ENCODE measurements at regions not wholly inside any gene's neighbourhood (a gene's known extent, or its start where the extent isn't known, plus 50 kb on each side); places are given as distances from the start of the nearest gene placed in this dataset.

DNA sequence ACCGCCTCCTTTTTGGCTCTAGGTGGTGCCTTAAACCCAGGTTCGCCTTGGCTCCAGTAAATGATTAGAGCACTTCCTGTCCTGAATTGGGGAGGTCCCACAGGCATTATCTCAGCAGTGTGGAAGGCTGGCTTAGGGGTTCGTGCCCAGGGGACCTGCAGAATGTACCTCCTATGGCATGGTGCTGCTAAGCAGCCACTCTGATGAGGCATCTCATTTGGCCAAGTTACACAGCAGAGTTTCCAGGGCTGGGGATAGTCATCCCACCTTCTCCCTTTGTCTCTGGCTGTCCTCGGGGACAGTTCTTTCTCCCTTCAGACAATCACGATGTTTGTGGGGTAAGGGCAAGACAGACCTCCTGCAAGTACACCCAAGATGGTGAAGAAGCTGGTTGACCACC is 371.2 kb downstream of the VPS13C start:
- H3K27me3 Mint-ChIP-seq: peaks cover 3% of the 10 kb centered on the region
- ChIA-PET POLR2A (no interaction called here), CTCF (no interaction called here)
- H3K9me3 Mint-ChIP-seq: no peaks in the 10 kb centered on the region
- no peak overlapping the region for H3K4me3 Mint-ChIP-seq
- no peak overlapping the region for H3K27ac Mint-ChIP-seq
- H3K4me1 Mint-ChIP-seq (ENCODE audit: low read depth): no peaks in the 10 kb centered on the region
- no peaks in the 10 kb centered on the region for H3K36me3 Mint-ChIP-seq
- intact Hi-C loops (cut with micrococcal nuclease): no loop called here
- no peak for DNase-seq

DNA sequence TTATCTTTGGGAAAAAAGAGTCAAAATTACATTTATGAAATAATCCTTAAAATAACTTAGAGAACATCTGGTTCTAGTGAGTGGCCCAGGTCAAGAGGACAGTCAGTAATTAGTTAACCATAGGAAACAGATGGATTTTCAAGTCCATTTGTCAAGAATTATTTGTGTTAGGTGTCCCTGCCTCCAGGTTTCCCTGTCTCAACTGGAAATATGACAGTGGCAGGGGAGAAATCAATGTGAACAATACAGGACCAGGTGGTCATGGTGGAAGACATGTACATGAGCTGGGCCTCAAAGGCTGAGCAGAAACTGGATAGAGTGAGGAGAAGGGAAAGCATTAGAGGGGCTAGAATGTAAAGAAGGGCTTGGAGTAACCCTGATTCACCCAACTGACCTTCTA is 372.6 kb downstream of the VPS13C start:
- CTCF ChIA-PET: no interaction called here
- Mint-ChIP-seq H3K27ac (no peak overlapping the region), H3K27me3 (peaks cover 2% of the 10 kb centered on the region), H3K36me3 (no peaks in the 10 kb centered on the region), H3K9me3 (no peaks in the 10 kb centered on the region), H3K4me3 (no peak overlapping the region), H3K4me1 (ENCODE audit: low read depth) (no peaks in the 10 kb centered on the region)
- POLR2A ChIA-PET: no interaction called here
- DNase-seq: no peak
- intact Hi-C loops (cut with micrococcal nuclease): no loop called here

DNA sequence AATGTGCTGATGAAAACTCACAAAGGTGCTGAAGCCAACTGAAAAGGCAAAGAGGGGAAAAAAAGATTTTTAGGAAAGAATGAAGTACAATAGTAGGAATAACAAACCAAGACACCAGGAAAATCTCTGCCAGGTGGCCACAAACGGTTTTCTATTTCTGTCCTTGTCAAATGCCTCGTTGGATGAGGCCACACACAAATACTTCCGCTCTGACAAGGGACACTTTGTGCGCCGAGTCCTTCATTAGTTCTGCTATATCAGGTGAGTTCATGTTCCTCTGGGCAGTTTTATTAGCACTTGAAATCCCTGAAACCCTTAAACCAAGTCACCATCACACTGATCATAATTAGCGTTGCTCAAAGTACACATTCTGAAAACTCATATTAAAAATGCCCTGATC is 373.1 kb downstream of the VPS13C start:
- Mint-ChIP-seq H3K27ac (no peak overlapping the region), H3K9me3 (no peaks in the 10 kb centered on the region), H3K36me3 (no peaks in the 10 kb centered on the region), H3K4me3 (no peak overlapping the region), H3K27me3 (peaks cover under 1% of the 10 kb centered on the region), H3K4me1 (ENCODE audit: low read depth) (no peaks in the 10 kb centered on the region)
- intact Hi-C loops (cut with micrococcal nuclease): no loop called here
- POLR2A ChIA-PET: no interaction called here
- no peak for DNase-seq
- CTCF ChIA-PET: no interaction called here

DNA sequence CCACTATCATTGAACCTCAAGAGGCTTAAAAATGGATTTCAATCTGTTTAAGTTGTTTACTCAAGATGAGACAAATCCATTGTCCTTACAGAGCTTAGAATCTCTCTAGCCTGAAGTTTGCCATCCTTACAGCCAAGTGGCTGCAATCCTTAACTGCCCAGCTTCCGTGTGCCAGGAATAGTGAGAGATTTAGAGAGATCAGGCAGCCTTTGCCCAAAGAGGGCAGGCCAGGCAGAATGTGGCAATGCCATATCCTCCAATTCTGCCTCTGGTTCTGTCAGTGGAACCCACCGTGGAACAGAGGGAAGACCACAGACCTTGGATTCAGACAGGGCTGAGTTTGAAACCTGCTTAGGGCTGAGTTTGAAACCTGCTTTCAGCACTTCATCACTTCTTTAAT is 374.3 kb downstream of the VPS13C start:
- DNase-seq: no peak
- H3K9me3 Mint-ChIP-seq: no peaks in the 10 kb centered on the region
- no peaks in the 10 kb centered on the region for H3K36me3 Mint-ChIP-seq
- no peaks in the 10 kb centered on the region for H3K4me1 Mint-ChIP-seq (ENCODE audit: low read depth)
- no peak overlapping the region for H3K4me3 Mint-ChIP-seq
- intact Hi-C loops (cut with micrococcal nuclease): no loop called here
- H3K27ac Mint-ChIP-seq: no peak overlapping the region
- ChIA-PET POLR2A (no interaction called here), CTCF (no interaction called here)
- H3K27me3 Mint-ChIP-seq: peaks cover 4% of the 10 kb centered on the region

DNA sequence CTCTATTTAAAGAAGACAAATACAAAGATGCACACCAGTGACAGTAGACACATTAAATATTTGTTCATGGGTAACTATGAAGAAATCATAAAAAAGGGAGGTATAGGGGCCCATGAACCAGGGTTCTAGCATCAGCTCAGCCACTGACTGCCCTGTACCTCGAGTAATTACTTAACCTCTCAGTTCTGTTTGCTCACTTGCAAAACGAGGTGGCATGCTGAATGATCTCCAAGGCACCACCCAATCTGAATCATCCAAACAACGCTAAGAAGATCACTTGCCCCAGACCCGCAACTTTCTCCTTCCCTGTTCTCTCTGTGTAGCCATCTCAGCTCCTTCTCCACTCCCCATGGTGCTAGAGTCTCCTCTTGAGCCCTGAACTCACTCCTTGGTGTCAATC is 374.7 kb downstream of the VPS13C start:
- H3K36me3 Mint-ChIP-seq: no peaks in the 10 kb centered on the region
- intact Hi-C loops (cut with micrococcal nuclease): no loop called here
- CTCF ChIA-PET: no interaction called here
- H3K4me1 Mint-ChIP-seq (ENCODE audit: low read depth): no peaks in the 10 kb centered on the region
- H3K27ac Mint-ChIP-seq: no peak overlapping the region
- H3K9me3 Mint-ChIP-seq: no peaks in the 10 kb centered on the region
- no peak for DNase-seq
- no peak overlapping the region for H3K4me3 Mint-ChIP-seq
- POLR2A ChIA-PET: no interaction called here
- H3K27me3 Mint-ChIP-seq: peaks cover 4% of the 10 kb centered on the region

DNA sequence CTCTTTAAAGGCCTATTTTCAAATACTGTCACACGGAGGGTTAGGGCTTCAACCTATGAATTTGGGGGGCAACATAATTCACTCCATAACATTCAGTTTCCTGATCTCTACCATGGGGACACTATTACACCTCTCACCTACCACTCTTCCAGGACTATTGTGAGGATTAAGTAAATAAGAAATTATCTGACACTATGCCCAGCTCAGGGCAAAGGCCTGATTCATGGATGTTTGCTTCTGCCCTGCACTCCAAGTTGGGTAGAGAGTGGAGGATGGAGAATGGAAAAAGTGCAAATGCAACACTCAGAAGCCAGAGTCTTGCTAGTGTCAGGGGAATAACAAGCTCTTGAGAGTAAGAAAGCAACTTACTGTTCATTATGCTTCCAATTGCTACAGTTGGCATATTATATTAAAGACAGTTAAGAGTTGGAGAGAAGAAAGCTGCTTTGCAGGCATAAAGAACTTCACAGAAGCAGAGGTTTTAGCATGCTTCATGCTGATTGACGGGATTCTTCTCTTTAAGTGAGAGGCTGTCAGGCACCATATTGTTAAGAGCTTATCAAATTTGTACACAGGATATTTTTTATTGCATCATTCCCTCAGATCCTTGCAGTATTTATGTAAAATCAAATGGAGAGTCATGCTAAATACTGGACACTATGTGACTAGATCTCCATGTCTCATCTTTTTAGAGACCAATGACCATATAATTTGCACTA is 375.3 kb downstream of the VPS13C start:
- no peak for DNase-seq
- ChIA-PET CTCF (no interaction called here), POLR2A (no interaction called here)
- no peak overlapping the region for H3K4me3 Mint-ChIP-seq
- H3K27me3 Mint-ChIP-seq: peaks cover 9% of the 10 kb centered on the region
- no peaks in the 10 kb centered on the region for H3K4me1 Mint-ChIP-seq (ENCODE audit: low read depth)
- intact Hi-C loops (cut with micrococcal nuclease): no loop called here
- H3K36me3 Mint-ChIP-seq: no peaks in the 10 kb centered on the region
- no peaks in the 10 kb centered on the region for H3K9me3 Mint-ChIP-seq
- no peak overlapping the region for H3K27ac Mint-ChIP-seq

DNA sequence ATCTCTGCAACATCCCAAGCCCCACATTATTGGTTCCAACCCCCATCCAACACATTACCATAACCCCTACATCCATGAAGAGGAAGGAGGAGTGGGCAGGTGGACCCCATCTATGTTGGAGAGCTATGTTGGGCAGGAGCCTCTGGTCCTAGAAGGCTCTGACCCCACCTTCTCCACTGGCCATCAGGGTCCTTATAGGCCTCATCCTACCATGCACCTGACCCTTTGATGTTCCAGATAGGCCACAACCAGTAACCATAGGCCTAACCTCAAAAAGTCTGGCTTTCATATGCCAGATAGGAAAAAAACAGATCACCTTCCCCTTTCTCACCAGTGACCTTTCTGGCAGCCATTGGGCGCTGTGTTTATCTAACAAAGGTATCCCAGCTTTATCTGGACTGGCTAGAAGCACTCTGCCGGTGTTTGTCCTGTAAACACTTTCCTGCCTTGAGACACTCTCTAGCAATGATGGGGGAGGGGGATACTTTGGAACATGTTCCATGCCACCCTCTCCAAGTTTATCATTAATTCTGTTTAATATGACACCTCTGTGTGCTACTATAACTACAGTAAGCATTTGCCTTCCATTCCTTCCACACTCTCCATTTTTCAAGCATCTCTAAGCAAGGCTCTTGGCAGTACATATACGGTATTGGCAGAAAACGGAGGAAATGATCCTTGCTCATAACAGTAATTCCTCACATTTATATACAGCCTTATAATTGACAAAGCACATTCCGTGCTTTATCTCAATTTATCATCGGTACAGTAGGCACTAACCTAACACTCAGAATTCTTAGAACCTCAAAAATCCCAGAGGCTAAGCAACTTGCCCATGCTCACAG is 377.1 kb downstream of the VPS13C start:
- Mint-ChIP-seq H3K9me3 (peaks cover 2% of the 10 kb centered on the region), H3K27ac (no peak overlapping the region), H3K4me1 (ENCODE audit: low read depth) (no peaks in the 10 kb centered on the region), H3K36me3 (no peaks in the 10 kb centered on the region), H3K27me3 (peaks cover 15% of the 10 kb centered on the region), H3K4me3 (no peak overlapping the region)
- ChIA-PET POLR2A (no interaction called here), CTCF (no interaction called here)
- intact Hi-C loops (cut with micrococcal nuclease): no loop called here
- no peak for DNase-seq

DNA sequence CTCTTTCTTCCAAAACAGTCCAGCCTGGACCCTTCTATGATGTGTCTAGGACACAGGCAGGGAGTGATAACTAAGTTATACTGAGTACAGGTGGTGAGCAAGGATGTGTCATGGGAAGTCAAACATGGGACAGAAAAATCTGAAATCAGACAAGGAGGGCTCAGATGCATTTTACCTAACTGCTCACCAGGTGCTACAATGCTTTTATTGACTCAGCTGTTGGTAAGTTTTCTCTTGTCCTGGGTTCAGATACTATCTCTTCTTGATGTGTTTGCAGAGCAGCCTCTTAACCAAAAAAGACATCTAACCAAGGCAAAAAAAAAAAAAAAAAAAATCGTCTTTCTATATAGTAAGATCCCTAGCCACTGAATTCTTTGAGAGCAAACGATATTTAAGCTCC is 378.6 kb downstream of the VPS13C start:
- POLR2A ChIA-PET: no interaction called here

DNA sequence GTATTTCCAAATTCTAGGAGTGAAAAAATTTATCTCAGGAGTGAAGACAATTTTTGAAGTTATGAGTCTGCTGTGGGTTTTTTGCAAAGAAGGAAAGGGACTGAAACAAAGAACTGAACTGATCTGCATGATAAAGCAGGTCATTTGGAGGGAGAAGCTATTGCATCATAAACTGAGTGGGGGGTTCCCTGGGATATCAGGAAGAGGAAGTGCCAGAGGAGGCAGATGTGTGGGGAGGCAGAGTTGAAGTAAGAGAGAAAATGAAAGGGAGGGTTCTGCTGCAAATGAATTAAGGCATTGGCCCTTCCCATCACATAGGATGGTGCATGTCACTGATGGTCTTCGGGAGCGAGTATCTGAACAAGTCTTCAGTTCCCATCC is 379.2 kb downstream of the VPS13C start:
- Mint-ChIP-seq H3K27ac (no peak overlapping the region), H3K27me3 (peaks cover 19% of the 10 kb centered on the region), H3K4me1 (ENCODE audit: low read depth) (no peaks in the 10 kb centered on the region), H3K4me3 (no peak overlapping the region), H3K36me3 (no peaks in the 10 kb centered on the region), H3K9me3 (peaks cover 6% of the 10 kb centered on the region)
- ChIA-PET CTCF (no interaction called here), POLR2A (no interaction called here)
- intact Hi-C loops (cut with micrococcal nuclease): no loop called here
- DNase-seq: no peak

More for the DNA sequence above, 378.6 kb downstream of the VPS13C start:
- H3K27me3 Mint-ChIP-seq: peaks cover 19% of the 10 kb centered on the region
- H3K4me1 Mint-ChIP-seq (ENCODE audit: low read depth): no peaks in the 10 kb centered on the region
- H3K9me3 Mint-ChIP-seq: peaks cover 6% of the 10 kb centered on the region
- intact Hi-C loops (cut with micrococcal nuclease): no loop called here
- no peak for DNase-seq
- H3K4me3 Mint-ChIP-seq: no peak overlapping the region
- no peaks in the 10 kb centered on the region for H3K36me3 Mint-ChIP-seq
- no peak overlapping the region for H3K27ac Mint-ChIP-seq
- CTCF ChIA-PET: no interaction called here

DNA sequence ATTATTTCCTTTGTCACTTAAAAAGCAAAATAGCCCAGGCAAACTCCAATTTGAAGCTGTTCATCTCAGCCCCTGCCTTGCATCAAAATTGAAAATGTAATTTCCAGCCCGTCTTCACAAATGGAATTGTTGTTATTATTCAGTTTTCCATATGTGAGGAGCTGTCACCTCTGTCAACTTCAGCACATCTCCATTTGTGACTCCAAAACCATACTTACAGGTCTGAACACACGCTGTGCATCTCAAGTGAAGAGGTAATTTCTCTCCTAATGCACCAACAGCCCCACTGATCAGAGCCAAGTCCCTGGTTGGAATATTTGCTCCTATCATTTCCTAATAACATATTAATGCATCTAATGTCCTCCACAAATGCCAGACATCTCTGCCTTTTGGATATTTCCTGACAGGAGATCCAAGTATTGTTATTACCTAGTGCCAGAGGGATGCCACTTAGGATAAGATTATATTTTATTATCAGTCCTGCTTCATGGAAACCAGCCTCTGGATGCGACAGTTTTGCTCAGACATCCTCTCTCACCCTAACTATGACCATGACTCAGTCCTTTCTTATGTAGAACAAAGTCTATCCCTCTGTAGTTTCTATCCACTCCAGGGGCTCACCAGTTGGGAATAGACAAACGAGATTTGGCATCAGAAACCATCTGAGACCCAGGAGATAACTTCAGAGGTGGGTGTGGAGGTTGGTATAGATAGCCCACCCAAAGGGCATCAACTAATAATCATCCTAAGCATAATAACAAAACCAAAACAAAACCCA is 379.8 kb downstream of the VPS13C start:
- Mint-ChIP-seq H3K4me1 (ENCODE audit: low read depth) (no peaks in the 10 kb centered on the region), H3K27me3 (peaks cover 19% of the 10 kb centered on the region), H3K9me3 (peaks cover 6% of the 10 kb centered on the region), H3K36me3 (no peaks in the 10 kb centered on the region), H3K27ac (no peak overlapping the region), H3K4me3 (no peak overlapping the region)
- DNase-seq: no peak
- ChIA-PET POLR2A (no interaction called here), CTCF (no interaction called here)
- intact Hi-C loops (cut with micrococcal nuclease): no loop called here

DNA sequence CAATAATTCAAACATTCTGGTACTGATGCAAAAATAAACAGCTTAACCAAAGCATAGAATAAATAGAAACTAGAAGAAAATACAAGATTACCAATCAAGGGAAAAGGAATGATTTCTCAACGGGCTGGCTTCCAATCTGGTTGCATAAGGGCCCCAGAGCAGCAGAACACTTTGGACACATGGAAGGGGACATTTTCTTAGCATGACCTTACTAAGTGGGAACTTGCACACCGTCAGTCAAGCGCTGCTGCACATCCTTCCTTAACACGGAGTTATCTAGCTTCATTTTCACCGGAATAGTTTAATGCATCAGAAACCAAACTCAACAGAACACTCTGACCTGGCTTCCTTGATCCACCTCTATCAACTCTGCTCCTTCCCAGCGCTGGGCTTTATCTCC is 388.5 kb downstream of the VPS13C start:
- Mint-ChIP-seq H3K4me3 (no peak overlapping the region), H3K9me3 (no peaks in the 10 kb centered on the region), H3K27ac (no peak overlapping the region), H3K36me3 (no peaks in the 10 kb centered on the region), H3K27me3 (peaks cover 10% of the 10 kb centered on the region), H3K4me1 (ENCODE audit: low read depth) (no peaks in the 10 kb centered on the region)
- ChIA-PET POLR2A (no interaction called here), CTCF (no interaction called here)
- intact Hi-C loops (cut with micrococcal nuclease): no loop called here
- DNase-seq: no peak

DNA sequence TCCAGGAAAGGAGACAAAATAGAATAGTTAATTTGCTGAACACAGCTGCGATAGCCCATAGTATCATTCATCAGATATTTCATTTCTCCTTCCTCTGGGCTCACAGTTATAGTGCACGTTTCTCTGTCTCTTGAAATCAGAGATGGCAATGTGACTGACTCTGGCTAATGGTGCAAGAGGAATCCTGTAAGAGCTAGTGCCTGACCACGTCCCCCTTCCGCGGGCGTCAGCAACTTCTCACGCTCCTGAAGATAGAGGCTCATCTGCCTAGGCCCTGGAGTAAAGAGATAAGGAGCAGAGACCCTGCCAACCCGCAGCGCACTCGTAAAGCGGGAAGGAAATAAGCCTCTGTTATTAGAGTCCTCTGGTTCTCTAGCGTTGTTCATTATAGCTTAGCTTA is 391.8 kb downstream of the VPS13C start:
- Mint-ChIP-seq H3K4me1 (ENCODE audit: low read depth) (no peaks in the 10 kb centered on the region), H3K4me3 (no peak overlapping the region), H3K9me3 (no peaks in the 10 kb centered on the region), H3K27me3 (peaks cover 15% of the 10 kb centered on the region), H3K27ac (no peak overlapping the region), H3K36me3 (no peaks in the 10 kb centered on the region)
- ChIA-PET CTCF (no interaction called here), POLR2A (no interaction called here)
- intact Hi-C loops (cut with micrococcal nuclease): no loop called here
- no peak for DNase-seq

DNA sequence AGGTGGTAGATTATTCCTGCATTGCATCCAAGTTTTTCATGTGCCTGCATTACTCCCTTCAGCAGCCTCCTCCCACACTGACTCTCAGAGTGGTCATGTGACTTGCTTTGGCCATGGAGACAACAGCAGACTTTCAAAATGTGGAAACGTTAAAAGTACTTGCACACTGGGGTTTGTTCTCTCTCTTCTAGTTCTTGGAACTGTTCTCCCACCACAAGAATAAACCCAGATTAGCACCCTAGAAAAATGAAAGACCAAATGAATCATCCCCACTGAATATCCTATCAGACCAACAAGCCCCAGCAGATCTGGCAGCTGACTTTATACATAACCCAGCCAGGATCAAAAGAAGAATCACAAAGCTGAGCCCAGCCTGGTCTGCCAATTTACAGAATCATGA is 398.5 kb downstream of the VPS13C start:
- ChIA-PET POLR2A (no interaction called here), CTCF (no interaction called here)
- H3K27ac Mint-ChIP-seq: no peak overlapping the region
- no peaks in the 10 kb centered on the region for H3K36me3 Mint-ChIP-seq
- no peak overlapping the region for H3K4me3 Mint-ChIP-seq
- no peak for DNase-seq
- H3K4me1 Mint-ChIP-seq (ENCODE audit: low read depth): no peaks in the 10 kb centered on the region
- intact Hi-C loops (cut with micrococcal nuclease): no loop called here
- H3K27me3 Mint-ChIP-seq: peaks cover 22% of the 10 kb centered on the region
- peaks cover 2% of the 10 kb centered on the region for H3K9me3 Mint-ChIP-seq

Measured in activated CD4-positive, alpha-beta memory T cell treated with anti-CD3 and anti-CD28 coated beads for 36 hours (primary cell).